Right lobe of liver (tissue), 1 donor: ENCODE measurements at regions not wholly inside any gene's neighbourhood (a gene's known extent, or its start where the extent isn't known, plus 50 kb on each side); places are given as distances from the start of the nearest gene placed in this dataset.

ENCODE experiments used
- small RNA-seq, 2 experiments: library from RNA; depleted of rRNA; stranded (forward); fragments of <200 nt; gene quantifications; one replicate each; pipeline ENCODE3, GENCODE V24; 2016

Small RNA genes lying in the stretch of these regions (small RNA-seq; reads per million reads assigned to genes)
- 0 reads per million in 2 experiments for gene RF00004
